ENCODE measurements at regions not wholly inside any gene's neighbourhood (a gene's known extent, or its start where the extent isn't known, plus 50 kb on each side); places are given as distances from the start of the nearest gene placed in this dataset.

DNA sequence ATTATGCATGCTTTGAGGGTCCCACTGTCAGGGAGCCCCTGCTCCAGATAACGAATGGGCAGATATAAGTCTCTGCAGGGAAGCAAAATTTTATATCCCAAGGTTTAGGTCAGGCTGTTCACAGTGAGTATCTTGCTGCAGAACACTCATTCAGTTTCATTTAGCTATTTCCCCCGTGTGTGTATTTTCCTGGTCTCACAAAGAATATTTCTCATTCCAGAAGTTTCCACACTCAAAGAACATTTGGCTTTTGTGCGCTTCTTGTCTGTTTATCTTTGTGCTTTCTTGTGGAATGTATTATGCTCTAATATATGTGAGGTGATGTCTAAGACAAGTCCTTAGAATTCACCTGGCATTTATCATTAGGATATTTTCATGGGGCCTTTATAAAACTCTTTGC lies 140.4 kb upstream of the MMADHC start:
- TF ChIP-seq POLR2A (IDR thresholded peaks at IDR 0.05): no peak
- TF ChIP-seq, protein P1, sequence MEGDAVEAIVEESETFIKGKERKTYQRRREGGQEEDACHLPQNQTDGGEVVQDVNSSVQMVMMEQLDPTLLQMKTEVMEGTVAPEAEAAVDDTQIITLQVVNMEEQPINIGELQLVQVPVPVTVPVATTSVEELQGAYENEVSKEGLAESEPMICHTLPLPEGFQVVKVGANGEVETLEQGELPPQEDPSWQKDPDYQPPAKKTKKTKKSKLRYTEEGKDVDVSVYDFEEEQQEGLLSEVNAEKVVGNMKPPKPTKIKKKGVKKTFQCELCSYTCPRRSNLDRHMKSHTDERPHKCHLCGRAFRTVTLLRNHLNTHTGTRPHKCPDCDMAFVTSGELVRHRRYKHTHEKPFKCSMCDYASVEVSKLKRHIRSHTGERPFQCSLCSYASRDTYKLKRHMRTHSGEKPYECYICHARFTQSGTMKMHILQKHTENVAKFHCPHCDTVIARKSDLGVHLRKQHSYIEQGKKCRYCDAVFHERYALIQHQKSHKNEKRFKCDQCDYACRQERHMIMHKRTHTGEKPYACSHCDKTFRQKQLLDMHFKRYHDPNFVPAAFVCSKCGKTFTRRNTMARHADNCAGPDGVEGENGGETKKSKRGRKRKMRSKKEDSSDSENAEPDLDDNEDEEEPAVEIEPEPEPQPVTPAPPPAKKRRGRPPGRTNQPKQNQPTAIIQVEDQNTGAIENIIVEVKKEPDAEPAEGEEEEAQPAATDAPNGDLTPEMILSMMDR (IDR thresholded peaks at IDR 0.05): no peak
